C4-2B (cell line): ENCODE measurements at regions not wholly inside any gene's neighbourhood (a gene's known extent, or its start where the extent isn't known, plus 50 kb on each side); places are given as distances from the start of the nearest gene placed in this dataset.

Experiments
- CTCF ChIP-seq: fragments of 450-650 bp; conservative IDR thresholded peaks from 2 replicates; pipeline ENCODE4 v1.5.1; 2017; ENCODE audit warnings: mild to moderate bottlenecking
- ZFX ChIP-seq: fragments of 450-650 bp; IDR thresholded peaks from 2 replicates; pipeline ENCODE4 v1.6.1; 2017

GRCh38 chr2:145284551-145284950 lies 764.6 kb upstream of the ZEB2 start:
- TF ChIP-seq CTCF (no peak), ZFX (no peak)
